Neural progenitor cell (in vitro differentiated cells): ENCODE measurements at regions not wholly inside any gene's neighbourhood (a gene's known extent, or its start where the extent isn't known, plus 50 kb on each side); places are given as distances from the start of the nearest gene placed in this dataset.

Experiments used
- DNase-seq: peaks from one replicate; pipeline ENCODE4 v3.0.0-alpha.2; 2016; ENCODE audit warnings: low spot score
- H2AFZ ChIP-seq: fragments of 200-600 bp; sonication (generic); replicated peaks from 2 replicates; pipeline ENCODE4 v1.6.1; 2016; ENCODE audit warnings: antibody characterized with exemption
- H3F3A ChIP-seq: fragments of 200-600 bp; sonication (generic); 2 replicates; pipeline ENCODE4 v1.6.1; 2016; ENCODE audit warnings: antibody characterized with exemption, low read depth
- H3K27ac ChIP-seq: fragments of 200-600 bp; sonication (generic); 2 replicates; pipeline ENCODE4 v1.5.1; 2016; ENCODE audit warnings: mild to moderate bottlenecking
- H3K27me3 ChIP-seq: fragments of 200-600 bp; sonication (generic); 2 replicates; pipeline ENCODE4 v1.6.1; 2016; ENCODE audit warnings: mild to moderate bottlenecking, moderate library complexity
- H3K36me3 ChIP-seq: fragments of 200-600 bp; sonication (generic); 2 replicates; pipeline ENCODE4 v1.5.1; 2016
- H3K4me1 ChIP-seq: fragments of 200-600 bp; sonication (generic); 2 replicates; pipeline ENCODE4 v1.6.1; 2016; ENCODE audit warnings: mixed run types
- H3K4me2 ChIP-seq: fragments of 200-600 bp; sonication (generic); 2 replicates; pipeline ENCODE4 v1.6.1; 2016
- H3K4me3 ChIP-seq: fragments of 200-600 bp; sonication (generic); 2 replicates; pipeline ENCODE4 v1.5.1; 2016
- H3K79me2 ChIP-seq: fragments of 200-600 bp; sonication (generic); 2 replicates; pipeline ENCODE4 v1.6.1; 2016; ENCODE audit warnings: low read depth
- H3K9ac ChIP-seq: fragments of 200-600 bp; sonication (generic); 2 replicates; pipeline ENCODE4 v1.6.1; 2016
- H3K9me3 ChIP-seq: fragments of 200-600 bp; sonication (generic); 2 replicates; pipeline ENCODE4 v1.5.1; 2016; ENCODE audit warnings: low read depth
- H4K20me1 ChIP-seq: fragments of 200-600 bp; sonication (generic); 2 replicates; pipeline ENCODE4 v1.6.1; 2016; ENCODE audit warnings: low read depth
- H3K27ac Mint-ChIP-seq: 3 replicates; pipeline ENCODE4 v1.8.0; 2021; ENCODE audit warnings: mixed read lengths
- H3K27me3 Mint-ChIP-seq: 2 replicates; pipeline ENCODE4 v1.8.0; 2022; ENCODE audit warnings: low read depth, mild to moderate bottlenecking, inconsistent platforms, moderate library complexity, mixed read lengths; ENCODE audit not compliant: insufficient read depth
- H3K36me3 Mint-ChIP-seq: 3 replicates; pipeline ENCODE4 v1.8.0; 2021; ENCODE audit warnings: mixed read lengths
- H3K4me1 Mint-ChIP-seq: 3 replicates; pipeline ENCODE4 v1.8.0; 2021; ENCODE audit warnings: mixed read lengths
- H3K4me3 Mint-ChIP-seq: 3 replicates; pipeline ENCODE4 v1.8.0; 2021; ENCODE audit warnings: mild to moderate bottlenecking, moderate library complexity, mixed read lengths
- H3K9me3 Mint-ChIP-seq: 3 replicates; pipeline ENCODE4 v1.8.0; 2020; ENCODE audit warnings: mixed read lengths
- CTCF ChIP-seq: fragments of 200-600 bp; sonication (generic); IDR thresholded peaks from 2 replicates; pipeline ENCODE4 v1.5.1; 2017; ENCODE audit warnings: antibody characterized with exemption, mild to moderate bottlenecking
- EZH2 ChIP-seq: fragments of 200-600 bp; sonication (generic); IDR thresholded peaks from 2 replicates; pipeline ENCODE4 v1.6.1; 2017; ENCODE audit warnings: antibody characterized with exemption, mild to moderate bottlenecking, moderate library complexity
- EZH2phosphoT487 ChIP-seq: fragments of 200-600 bp; sonication (generic); IDR thresholded peaks from 2 replicates; pipeline ENCODE4 v1.6.1; 2017; ENCODE audit warnings: antibody characterized with exemption

GRCh38 chr7:81514546-81514945 is 255.3 kb downstream of the HGF start:
- H3F3A ChIP-seq = no peaks in the 10 kb centered on the region
- no peaks in the 10 kb centered on the region for H3K36me3 ChIP-seq
- no peaks in the 10 kb centered on the region for H3K79me2 ChIP-seq
- no peaks in the 10 kb centered on the region for H3K4me1 ChIP-seq
- H3K27me3 ChIP-seq = no peaks in the 10 kb centered on the region
- no peaks in the 10 kb centered on the region for H3K9me3 ChIP-seq
- DNase-seq = no peak
- no peaks in the 10 kb centered on the region for H4K20me1 ChIP-seq
- no peak for TF ChIP-seq CTCF
- TF ChIP-seq EZH2phosphoT487 = no peak
- TF ChIP-seq EZH2 = no peak
- no peak overlapping the region for H3K9ac ChIP-seq
- Mint-ChIP-seq H3K4me3 (no peak overlapping the region), H3K36me3 (peaks cover 2% of the 10 kb centered on the region), H3K27me3 (peaks cover 1% of the 10 kb centered on the region), H3K9me3 (no peaks in the 10 kb centered on the region), H3K27ac (no peak overlapping the region), H3K4me1 (no peaks in the 10 kb centered on the region)
- H3K27ac ChIP-seq = no peak overlapping the region
- H3K4me3 ChIP-seq = no peak overlapping the region
- no peak overlapping the region for H2AFZ ChIP-seq
- no peak overlapping the region for H3K4me2 ChIP-seq

GRCh38 chr7:81510122-81510521 is 259.7 kb downstream of the HGF start:
- no peak for TF ChIP-seq EZH2phosphoT487
- TF ChIP-seq CTCF = no peak
- TF ChIP-seq EZH2 = no peak
- no peaks in the 10 kb centered on the region for H3K4me1 Mint-ChIP-seq

GRCh38 chr7:81507221-81507620 is 262.6 kb downstream of the HGF start:
- H3K36me3 ChIP-seq = no peaks in the 10 kb centered on the region
- H3K4me2 ChIP-seq = no peak overlapping the region
- H3K9me3 Mint-ChIP-seq = no peaks in the 10 kb centered on the region
- no peaks in the 10 kb centered on the region for H3K9me3 ChIP-seq
- no peaks in the 10 kb centered on the region for H3K4me1 Mint-ChIP-seq
- H3K79me2 ChIP-seq = no peaks in the 10 kb centered on the region
- TF ChIP-seq EZH2phosphoT487 = no peak
- no peak for TF ChIP-seq CTCF
- TF ChIP-seq EZH2 = no peak
- no peak overlapping the region for H3K27ac ChIP-seq
- no peaks in the 10 kb centered on the region for H3F3A ChIP-seq
- H3K4me3 ChIP-seq = no peak overlapping the region
- peaks cover 2% of the 10 kb centered on the region for H3K36me3 Mint-ChIP-seq
- no peak for DNase-seq
- peaks cover 3% of the 10 kb centered on the region for H3K27me3 Mint-ChIP-seq
- no peak overlapping the region for H3K9ac ChIP-seq
- H3K27me3 ChIP-seq = no peaks in the 10 kb centered on the region
- H3K4me1 ChIP-seq = no peaks in the 10 kb centered on the region
- no peaks in the 10 kb centered on the region for H4K20me1 ChIP-seq
- no peak overlapping the region for H3K27ac Mint-ChIP-seq
- H2AFZ ChIP-seq = no peak overlapping the region
- H3K4me3 Mint-ChIP-seq = no peak overlapping the region

More at GRCh38 chr7:81510122-81510521, 259.7 kb downstream of the HGF start:
- no peaks in the 10 kb centered on the region for H3K27me3 ChIP-seq
- H3K9ac ChIP-seq = no peak overlapping the region
- no peaks in the 10 kb centered on the region for H4K20me1 ChIP-seq
- Mint-ChIP-seq H3K36me3 (peaks cover 2% of the 10 kb centered on the region), H3K4me3 (no peak overlapping the region), H3K27ac (no peak overlapping the region), H3K27me3 (peaks cover 3% of the 10 kb centered on the region), H3K9me3 (no peaks in the 10 kb centered on the region)
- H3K27ac ChIP-seq = no peak overlapping the region
- H3K4me1 ChIP-seq = no peaks in the 10 kb centered on the region
- no peak overlapping the region for H3K4me2 ChIP-seq
- H2AFZ ChIP-seq = no peak overlapping the region
- no peak overlapping the region for H3K4me3 ChIP-seq
- H3K79me2 ChIP-seq = no peaks in the 10 kb centered on the region
- DNase-seq = no peak
- H3K36me3 ChIP-seq = no peaks in the 10 kb centered on the region
- no peaks in the 10 kb centered on the region for H3F3A ChIP-seq
- no peaks in the 10 kb centered on the region for H3K9me3 ChIP-seq
